Right forelimb (tissue), 1 donor: ENCODE measurements at regions not wholly inside any gene's neighbourhood (a gene's known extent, or its start where the extent isn't known, plus 50 kb on each side); places are given as distances from the start of the nearest gene placed in this dataset.
A peak's percentile ranks its signal among the peaks of the same experiment; 100 is the strongest.
"Not testable (repeated sequence)": the region's sequence is repeated elsewhere in the genome, so short reads cannot be mapped to it uniquely, and the experiment has no call there.

Source experiments
- DNase-seq: peaks from one replicate; pipeline ENCODE4 v3.0.0-alpha.2; 2018

- DNase-seq: no peak
These were observed 191.3 kb upstream of the TBX3 start for GRCh38 chr12:114875313-114875712.

GRCh38 chr12:114873656-114874055 lies 189.7 kb upstream of the TBX3 start:
- no peak for DNase-seq

GRCh38 chr12:114868995-114869834 lies 185.2 kb upstream of the TBX3 start:
- DNase-seq: peak; percentile 51

- no peak for DNase-seq
These were observed 182.4 kb upstream of the TBX3 start for GRCh38 chr12:114866331-114866730.

GRCh38 chr12:114864837-114865551 lies 181.0 kb upstream of the TBX3 start:
- DNase-seq: peak; percentile 50

- no peak for DNase-seq
These were observed 179.9 kb upstream of the TBX3 start for GRCh38 chr12:114863911-114864310.

- DNase-seq: no peak
These were observed 177.0 kb upstream of the TBX3 start for GRCh38 chr12:114860969-114861368.

GRCh38 chr12:114858388-114859146 lies 174.6 kb upstream of the TBX3 start:
- DNase-seq: no peak

GRCh38 chr12:114855678-114856077 lies 171.7 kb upstream of the TBX3 start:
- DNase-seq: no peak

GRCh38 chr12:114852976-114853529 lies 169.1 kb upstream of the TBX3 start:
- no peak for DNase-seq

- DNase-seq: no peak
These were observed 168.0 kb upstream of the TBX3 start for GRCh38 chr12:114851981-114852380.

GRCh38 chr12:114850661-114851275 lies 166.8 kb upstream of the TBX3 start:
- no peak for DNase-seq

GRCh38 chr12:114848666-114849065 lies 164.7 kb upstream of the TBX3 start:
- no peak for DNase-seq

GRCh38 chr12:114847441-114848035 lies 163.6 kb upstream of the TBX3 start:
- DNase-seq: peak; percentile 67

- DNase-seq: no peak
These were observed 162.8 kb upstream of the TBX3 start for GRCh38 chr12:114846771-114847170.

- DNase-seq: no peak
These were observed 157.7 kb upstream of the TBX3 start for GRCh38 chr12:114841557-114842251.

GRCh38 chr12:114838480-114838879 lies 154.5 kb upstream of the TBX3 start:
- DNase-seq: no peak

- DNase-seq: no peak
These were observed 152.6 kb upstream of the TBX3 start for GRCh38 chr12:114836609-114837008.

- DNase-seq: no peak
These were observed 151.1 kb upstream of the TBX3 start for GRCh38 chr12:114835031-114835430.

GRCh38 chr12:114834621-114835020 lies 150.6 kb upstream of the TBX3 start:
- no peak for DNase-seq

GRCh38 chr12:114829833-114830232 lies 145.9 kb upstream of the TBX3 start:
- no peak for DNase-seq

- not testable (repeated sequence) for DNase-seq
These were observed 145.3 kb upstream of the TBX3 start for GRCh38 chr12:114829244-114829643.
